ENCODE measurements at regions not wholly inside any gene's neighbourhood (a gene's known extent, or its start where the extent isn't known, plus 50 kb on each side); places are given as distances from the start of the nearest gene placed in this dataset.
A peak's percentile ranks its signal among the peaks of the same experiment; 100 is the strongest.

- DNase-seq (ENCODE audit: low read depth): no peak
Measured at GRCh38 chr10:28811639-28812349, 134.5 kb downstream of the BAMBI start.

GRCh38 chr10:28812384-28813372 is 135.4 kb downstream of the BAMBI start:
- DNase-seq (ENCODE audit: low read depth): no peak

GRCh38 chr10:28815681-28816080 is 138.4 kb downstream of the BAMBI start:
- DNase-seq (ENCODE audit: low read depth): no peak

- DNase-seq (ENCODE audit: low read depth): no peak
Measured at GRCh38 chr10:28822719-28823464, 145.6 kb downstream of the BAMBI start.

GRCh38 chr10:28823501-28824075 is 146.3 kb downstream of the BAMBI start:
- DNase-seq (ENCODE audit: low read depth): no peak

DNA sequence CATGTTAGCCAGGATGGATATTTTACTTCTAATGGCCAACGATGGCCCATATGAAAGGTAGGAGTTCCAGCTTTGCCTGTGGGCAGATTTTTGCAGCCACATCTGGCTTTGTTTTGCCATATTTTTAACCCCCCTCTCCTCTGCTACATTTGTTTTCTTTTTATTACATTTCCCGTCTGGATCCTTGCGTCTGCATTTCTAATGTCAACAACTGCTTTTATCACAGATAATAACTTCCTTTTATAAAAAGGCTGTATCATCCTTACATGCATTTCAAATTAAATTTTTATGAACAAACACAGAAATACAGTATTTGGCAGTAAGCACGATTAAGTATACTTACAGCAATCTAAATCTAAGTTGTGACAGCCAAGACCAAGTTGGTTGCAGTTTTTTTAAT is 156.0 kb downstream of the BAMBI start:
- DNase-seq (ENCODE audit: low read depth): no peak

- no peak for DNase-seq (ENCODE audit: low read depth)
Measured at GRCh38 chr10:28836435-28836743, 159.1 kb downstream of the BAMBI start.

- no peak for DNase-seq (ENCODE audit: low read depth)
Measured at GRCh38 chr10:28837613-28838390, 160.5 kb downstream of the BAMBI start.

GRCh38 chr10:28838908-28839307 is 161.6 kb downstream of the BAMBI start:
- peak; percentile 27 for DNase-seq (ENCODE audit: low read depth)

- DNase-seq (ENCODE audit: low read depth): peak; percentile 17
Measured at GRCh38 chr10:28839600-28840007, 162.3 kb downstream of the BAMBI start.

GRCh38 chr10:28840202-28840601 is 162.9 kb downstream of the BAMBI start:
- no peak for DNase-seq (ENCODE audit: low read depth)

DNA sequence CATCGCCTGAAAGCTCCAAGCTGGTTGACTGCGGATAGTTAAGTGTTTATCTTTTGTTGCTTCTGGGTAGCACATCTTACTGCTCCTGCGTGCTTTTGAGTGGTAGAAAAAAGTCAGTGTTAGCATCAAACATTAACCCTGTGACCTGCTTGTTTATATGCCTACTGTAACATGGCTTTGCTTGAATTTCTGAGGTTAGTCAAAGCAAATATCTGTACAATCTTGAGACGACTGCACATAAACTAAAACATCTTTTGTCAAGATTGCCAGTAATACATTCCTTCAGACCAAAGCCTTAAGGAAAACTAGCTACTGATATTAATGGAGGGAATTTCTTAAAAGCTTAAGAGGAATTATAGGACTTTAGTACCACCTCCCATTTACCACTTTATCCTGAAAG is 163.7 kb downstream of the BAMBI start:
- DNase-seq (ENCODE audit: low read depth): no peak

DNA sequence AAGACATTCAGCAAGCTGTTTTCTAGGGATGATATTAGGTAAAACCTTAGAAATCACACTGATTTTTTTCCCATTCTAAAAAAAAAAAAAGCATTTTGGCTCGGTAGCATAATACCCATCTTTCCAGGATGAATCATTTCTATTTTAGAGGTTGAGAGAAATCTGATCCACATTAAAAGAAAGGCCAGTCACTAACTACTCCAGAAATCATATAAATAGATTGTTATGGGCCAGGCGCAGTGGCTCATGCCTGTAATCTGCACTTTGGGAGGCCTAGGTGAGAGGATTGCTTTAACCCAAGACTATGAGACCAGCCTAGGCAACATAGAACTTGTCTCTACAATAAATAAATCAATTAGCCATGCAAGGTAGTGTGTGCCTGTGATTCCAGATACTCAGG is 164.3 kb downstream of the BAMBI start:
- DNase-seq (ENCODE audit: low read depth): peak; percentile 61

GRCh38 chr10:28842321-28842720 is 165.0 kb downstream of the BAMBI start:
- peak; percentile 83 for DNase-seq (ENCODE audit: low read depth)

GRCh38 chr10:28845009-28845682 is 167.8 kb downstream of the BAMBI start:
- DNase-seq (ENCODE audit: low read depth): peak; percentile 20

- DNase-seq (ENCODE audit: low read depth): no peak
Measured at GRCh38 chr10:28849309-28849708, 172.0 kb downstream of the BAMBI start.

DNA sequence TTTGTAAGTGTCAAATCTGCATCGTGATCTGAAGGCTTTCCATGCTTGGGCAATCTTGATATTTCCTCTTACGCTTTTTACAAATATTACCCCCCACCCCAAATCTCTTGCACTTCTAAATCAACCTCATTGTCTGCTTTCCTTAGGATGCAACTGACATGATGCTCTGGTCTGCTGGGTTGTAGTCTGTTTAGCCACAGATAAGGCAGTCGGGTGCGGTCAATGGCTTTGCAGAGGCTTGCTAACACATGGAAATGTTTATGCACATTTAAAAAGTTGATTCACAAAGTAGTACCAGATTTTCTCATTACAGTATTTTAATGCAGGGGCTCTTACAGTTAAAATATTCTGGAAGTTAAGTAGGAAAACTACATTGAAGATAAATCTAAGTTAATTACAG is 172.5 kb downstream of the BAMBI start:
- no peak for DNase-seq (ENCODE audit: low read depth)

DNA sequence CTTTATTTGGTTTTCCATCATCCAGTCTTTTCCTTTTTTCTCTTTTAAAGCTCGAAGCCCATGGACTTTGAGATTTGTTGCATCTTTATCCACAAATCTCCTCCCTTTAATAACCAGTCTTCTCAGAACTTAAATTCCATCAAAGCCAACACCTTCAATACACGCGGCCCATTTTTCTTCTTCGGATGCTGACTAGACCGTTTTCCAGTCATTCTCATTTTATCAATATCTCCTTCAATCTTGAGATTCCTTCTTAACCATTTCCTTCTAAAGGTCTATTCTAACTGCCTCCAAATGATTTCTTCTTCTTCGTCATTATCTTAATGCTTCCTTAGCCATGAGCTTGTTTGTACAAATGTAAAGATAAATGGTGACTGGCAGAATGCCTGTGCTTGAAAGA is 173.5 kb downstream of the BAMBI start:
- no peak for DNase-seq (ENCODE audit: low read depth)

DNA sequence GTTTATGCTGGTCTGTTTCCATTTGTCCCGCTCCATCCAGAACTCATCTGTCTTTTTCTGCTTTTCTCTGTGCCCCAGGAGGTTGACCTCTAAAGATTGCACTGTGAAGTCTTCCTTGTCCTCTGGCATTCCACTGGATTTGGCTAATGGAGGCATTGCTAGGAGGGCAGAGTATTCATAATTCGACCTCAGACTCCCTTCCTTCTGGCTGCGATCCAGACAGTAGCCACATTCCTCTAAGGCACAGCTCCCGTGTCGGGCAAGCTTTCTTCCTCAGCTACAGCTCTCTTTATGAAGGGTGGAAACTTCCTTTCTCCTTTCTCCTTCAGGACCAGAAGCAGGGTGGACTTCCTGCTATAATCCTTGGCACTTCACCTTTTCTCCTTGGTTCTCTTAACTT is 175.9 kb downstream of the BAMBI start:
- no peak for DNase-seq (ENCODE audit: low read depth)

GRCh38 chr10:28857164-28857563 is 179.8 kb downstream of the BAMBI start:
- no peak for DNase-seq (ENCODE audit: low read depth)
